Suprapubic skin (tissue), 4 donors: ENCODE measurements at regions not wholly inside any gene's neighbourhood (a gene's known extent, or its start where the extent isn't known, plus 50 kb on each side); places are given as distances from the start of the nearest gene placed in this dataset.

Experiments used
- DNase-seq, 2 donors: peaks; one replicate each; pipeline ENCODE4 v3.0.0-alpha.2; 2019; ENCODE audit warnings: low spot score in 2 of 2
- H3K27ac ChIP-seq: fragments of 200-600 bp; sonication (generic); one replicate; pipeline ENCODE4 v1.5.1; 2019
- H3K27me3 ChIP-seq: fragments of 200-600 bp; sonication (generic); one replicate; pipeline ENCODE4 v1.5.1; 2019
- H3K36me3 ChIP-seq: fragments of 200-600 bp; sonication (generic); one replicate; pipeline ENCODE4 v1.5.1; 2019
- H3K4me1 ChIP-seq: fragments of 200-600 bp; sonication (generic); one replicate; pipeline ENCODE4 v1.5.1; 2019
- H3K4me3 ChIP-seq: fragments of 200-600 bp; sonication (generic); one replicate; pipeline ENCODE4 v1.5.1; 2019; ENCODE audit warnings: mild to moderate bottlenecking
- H3K9me3 ChIP-seq: fragments of 200-600 bp; sonication (generic); one replicate; pipeline ENCODE4 v1.5.1; 2019
- EP300 ChIP-seq: sonication (generic); formaldehyde crosslinking; IDR thresholded peaks from one replicate; pipeline ENCODE4 v1.6.1; 2017; ENCODE audit warnings: antibody characterized with exemption
- POLR2A ChIP-seq, 2 donors: fragments of 450-650 bp; IDR thresholded peaks; one replicate each; pipeline ENCODE4 v1.6.1; 2017; ENCODE audit warnings: antibody characterized with exemption in 2 of 2, mild to moderate bottlenecking in 2 of 2, moderate library complexity in 2 of 2
- POLR2AphosphoS5 ChIP-seq, 3 donors: sonication (generic); formaldehyde crosslinking; IDR thresholded peaks; one replicate each; pipeline ENCODE4 v1.6.1; 2017; ENCODE audit warnings: antibody characterized with exemption in 3 of 3
- WGBS: methylation state at CpG from one replicate; pipeline ENCODE4 v1.1.5; 2018; 5-methylcytosine and 5-hydroxymethylcytosine counted together
- TF ChIP-seq, protein P1 (sequence below), 2 donors: fragments of 200-600 bp in 1 of 2; fragments of 450-650 bp in 1 of 2; sonication (generic) in 1 of 2; IDR thresholded peaks; one replicate each; pipeline ENCODE4 v1.5.1; 2016 to 2019; ENCODE audit warnings: antibody characterized with exemption in 2 of 2, mild to moderate bottlenecking in 1 of 2, moderate library complexity in 1 of 2

DNA sequence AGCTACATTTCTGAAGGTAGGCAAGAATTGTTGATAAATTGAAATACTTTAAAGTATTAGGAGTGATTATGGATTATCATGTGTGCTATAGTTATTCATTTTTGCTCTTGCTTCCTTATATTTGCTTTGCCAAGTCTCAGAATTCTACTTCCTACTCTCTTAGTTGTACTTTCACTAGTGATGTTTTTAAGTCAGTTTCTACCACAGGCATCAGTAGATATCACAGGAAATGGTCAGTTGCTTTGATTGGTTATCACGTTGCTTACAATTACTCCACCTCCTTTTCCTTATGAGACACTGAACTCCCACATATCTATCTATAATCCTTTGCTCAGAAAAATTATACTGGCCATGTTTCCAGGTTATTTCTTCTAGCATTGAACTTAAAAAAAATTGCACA, 472.8 kb downstream of the DMRTA1 start:
- H3K36me3 ChIP-seq = no peaks in the 10 kb centered on the region
- TF ChIP-seq POLR2AphosphoS5 (IDR thresholded peaks at IDR 0.05) (no peak), EP300 (no peak), POLR2A (IDR thresholded peaks at IDR 0.05) (no peak)
- TF ChIP-seq, protein P1, sequence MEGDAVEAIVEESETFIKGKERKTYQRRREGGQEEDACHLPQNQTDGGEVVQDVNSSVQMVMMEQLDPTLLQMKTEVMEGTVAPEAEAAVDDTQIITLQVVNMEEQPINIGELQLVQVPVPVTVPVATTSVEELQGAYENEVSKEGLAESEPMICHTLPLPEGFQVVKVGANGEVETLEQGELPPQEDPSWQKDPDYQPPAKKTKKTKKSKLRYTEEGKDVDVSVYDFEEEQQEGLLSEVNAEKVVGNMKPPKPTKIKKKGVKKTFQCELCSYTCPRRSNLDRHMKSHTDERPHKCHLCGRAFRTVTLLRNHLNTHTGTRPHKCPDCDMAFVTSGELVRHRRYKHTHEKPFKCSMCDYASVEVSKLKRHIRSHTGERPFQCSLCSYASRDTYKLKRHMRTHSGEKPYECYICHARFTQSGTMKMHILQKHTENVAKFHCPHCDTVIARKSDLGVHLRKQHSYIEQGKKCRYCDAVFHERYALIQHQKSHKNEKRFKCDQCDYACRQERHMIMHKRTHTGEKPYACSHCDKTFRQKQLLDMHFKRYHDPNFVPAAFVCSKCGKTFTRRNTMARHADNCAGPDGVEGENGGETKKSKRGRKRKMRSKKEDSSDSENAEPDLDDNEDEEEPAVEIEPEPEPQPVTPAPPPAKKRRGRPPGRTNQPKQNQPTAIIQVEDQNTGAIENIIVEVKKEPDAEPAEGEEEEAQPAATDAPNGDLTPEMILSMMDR (IDR thresholded peaks at IDR 0.05) = no peak
- H3K27me3 ChIP-seq = no peaks in the 10 kb centered on the region
- WGBS = 35% methylated on average over 1 of the region's 1 CpG
- H3K9me3 ChIP-seq = no peaks in the 10 kb centered on the region
- no peak overlapping the region for H3K4me3 ChIP-seq
- no peaks in the 10 kb centered on the region for H3K4me1 ChIP-seq
- no peak overlapping the region for H3K27ac ChIP-seq
- DNase-seq = no peak

DNA sequence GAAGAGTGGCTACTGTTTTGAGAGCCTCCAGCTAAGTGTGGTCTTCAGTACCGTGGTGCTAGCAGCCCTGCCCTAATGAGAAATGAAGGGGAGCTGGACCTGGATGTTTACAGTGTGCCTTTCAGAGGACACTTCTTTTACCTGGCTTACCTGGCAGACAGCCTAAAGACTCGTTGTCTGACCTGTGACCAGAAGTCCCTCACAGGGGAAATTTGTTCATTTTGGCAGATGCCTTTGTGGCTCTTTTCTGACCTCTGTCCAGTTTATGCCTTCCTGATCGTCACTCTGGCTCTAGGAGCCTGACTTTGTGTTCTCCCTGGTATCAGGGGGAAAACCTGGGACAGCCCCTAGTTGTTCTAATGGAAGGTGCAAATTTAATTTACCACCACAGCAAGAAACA, 475.1 kb downstream of the DMRTA1 start:
- no peak for DNase-seq
- Histone ChIP-seq H3K9me3 (no peaks in the 10 kb centered on the region), H3K27ac (no peak overlapping the region), H3K27me3 (no peaks in the 10 kb centered on the region), H3K4me1 (no peaks in the 10 kb centered on the region), H3K36me3 (no peaks in the 10 kb centered on the region), H3K4me3 (no peak overlapping the region)
- TF ChIP-seq, protein P1 (IDR thresholded peaks at IDR 0.05) = no peak
- TF ChIP-seq POLR2A (IDR thresholded peaks at IDR 0.05) = no peak
- TF ChIP-seq POLR2AphosphoS5 (IDR thresholded peaks at IDR 0.05) = no peak
- TF ChIP-seq EP300 = no peak
- WGBS = 63% methylated on average over 3 of the region's 3 CpGs

DNA sequence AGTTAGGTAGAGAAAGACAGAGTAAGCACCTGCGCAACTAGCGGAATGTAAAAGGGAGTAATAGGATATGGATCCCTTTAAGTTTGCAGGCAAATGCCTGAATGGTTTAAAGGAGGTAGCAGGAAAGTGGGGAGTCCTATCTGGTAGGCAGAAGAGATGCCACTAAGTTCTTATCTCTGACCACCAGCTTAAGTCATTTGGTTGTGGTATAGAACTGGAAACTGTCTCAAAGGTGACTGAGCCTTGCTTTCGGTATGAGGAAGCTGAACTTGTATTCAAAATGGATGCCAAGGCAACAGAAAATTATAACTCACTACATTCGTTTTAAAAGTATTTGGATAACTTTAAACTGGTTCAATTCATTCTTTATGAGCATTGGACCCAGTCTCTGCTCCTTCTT, 475.6 kb downstream of the DMRTA1 start:
- TF ChIP-seq EP300 (no peak), POLR2A (IDR thresholded peaks at IDR 0.05) (no peak), POLR2AphosphoS5 (IDR thresholded peaks at IDR 0.05) (no peak)
- TF ChIP-seq, protein P1 (IDR thresholded peaks at IDR 0.05) = no peak
- 89% methylated on average over 4 of the region's 4 CpGs for WGBS
- Histone ChIP-seq H3K4me3 (no peak overlapping the region), H3K27me3 (no peaks in the 10 kb centered on the region), H3K4me1 (no peaks in the 10 kb centered on the region), H3K9me3 (no peaks in the 10 kb centered on the region), H3K27ac (no peak overlapping the region), H3K36me3 (no peaks in the 10 kb centered on the region)
- DNase-seq = no peak

DNA sequence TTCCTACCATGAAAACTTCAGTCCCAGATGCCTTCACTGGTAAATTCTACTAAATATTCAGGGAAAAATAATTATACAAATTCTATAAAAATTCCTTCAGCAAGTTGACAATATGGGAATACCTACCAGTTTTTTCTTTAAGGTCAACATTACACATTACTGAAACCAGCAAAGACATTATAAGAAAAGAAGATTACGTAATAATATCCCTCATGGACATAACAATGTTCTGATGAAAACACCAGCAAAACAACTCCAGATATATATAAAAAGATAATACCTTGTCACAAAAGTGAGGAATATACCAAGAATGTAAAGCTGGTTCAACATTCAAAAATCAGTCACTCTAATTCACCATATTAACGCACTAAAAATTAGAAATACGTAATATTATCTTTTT, 507.9 kb downstream of the DMRTA1 start:
- Histone ChIP-seq H3K36me3 (no peaks in the 10 kb centered on the region), H3K27me3 (no peaks in the 10 kb centered on the region), H3K4me1 (no peaks in the 10 kb centered on the region), H3K27ac (no peak overlapping the region), H3K4me3 (no peak overlapping the region), H3K9me3 (no peaks in the 10 kb centered on the region)
- TF ChIP-seq EP300 = no peak
- TF ChIP-seq, protein P1 (IDR thresholded peaks at IDR 0.05) = no peak
- no peak for TF ChIP-seq POLR2A (IDR thresholded peaks at IDR 0.05)
- TF ChIP-seq POLR2AphosphoS5 (IDR thresholded peaks at IDR 0.05) = no peak
- WGBS = 91% methylated on average over 3 of the region's 3 CpGs
- no peak for DNase-seq

DNA sequence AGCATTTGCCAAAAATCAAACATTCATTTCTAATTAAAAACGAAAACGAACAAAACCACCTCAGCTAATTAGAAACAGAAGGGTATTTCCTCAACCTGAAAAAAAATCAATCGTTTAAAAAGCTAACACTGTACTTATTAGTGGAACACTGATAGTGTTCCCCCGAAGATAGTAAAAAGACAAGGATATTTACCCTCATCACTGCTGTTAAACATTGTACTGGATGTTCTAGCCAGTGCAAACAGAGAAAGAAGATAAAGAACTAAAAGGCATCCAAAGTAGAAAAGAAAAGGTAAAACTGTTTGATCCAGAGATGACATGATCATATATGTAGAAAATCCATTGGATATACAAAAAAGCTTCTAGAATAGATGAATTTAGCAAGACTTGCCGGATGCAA, 508.3 kb downstream of the DMRTA1 start:
- Histone ChIP-seq H3K27me3 (no peaks in the 10 kb centered on the region), H3K4me1 (no peaks in the 10 kb centered on the region), H3K9me3 (peaks cover 2% of the 10 kb centered on the region), H3K4me3 (no peak overlapping the region), H3K27ac (no peak overlapping the region), H3K36me3 (no peaks in the 10 kb centered on the region)
- TF ChIP-seq, protein P1 (IDR thresholded peaks at IDR 0.05) = no peak
- no peak for TF ChIP-seq POLR2AphosphoS5 (IDR thresholded peaks at IDR 0.05)
- TF ChIP-seq EP300 = no peak
- TF ChIP-seq POLR2A (IDR thresholded peaks at IDR 0.05) = no peak
- no peak for DNase-seq
- WGBS = 84% methylated on average over 5 of the region's 5 CpGs
